Endothelial cell of umbilical vein (primary cell): ENCODE measurements at regions not wholly inside any gene's neighbourhood (a gene's known extent, or its start where the extent isn't known, plus 50 kb on each side); places are given as distances from the start of the nearest gene placed in this dataset.
"Not testable (repeated sequence)": the region's sequence is repeated elsewhere in the genome, so short reads cannot be mapped to it uniquely, and the experiment has no call there.

ENCODE experiments used
- EZH2 ChIP-seq: IDR thresholded peaks from 2 replicates; pipeline ENCODE4 v1.6.1; 2012; ENCODE audit warnings: borderline replicate concordance, low read depth, mild to moderate bottlenecking, moderate library complexity, low read length, inconsistent platforms; ENCODE audit not compliant: severe bottlenecking
- FOS ChIP-seq: IDR thresholded peaks from 2 replicates; pipeline ENCODE4 v1.6.1; 2011; ENCODE audit warnings: mild to moderate bottlenecking, low read length, moderate library complexity, borderline replicate concordance; ENCODE audit not compliant: insufficient read depth
- GATA2 ChIP-seq: IDR thresholded peaks from 2 replicates; pipeline ENCODE4 v1.7.0; 2011; ENCODE audit warnings: low read depth, mild to moderate bottlenecking, moderate library complexity, mixed read lengths, low read length; ENCODE audit not compliant: insufficient read length, insufficient read depth
- JUN ChIP-seq: IDR thresholded peaks from 2 replicates; pipeline ENCODE4 v1.6.1; 2011; ENCODE audit warnings: borderline replicate concordance, low read depth; ENCODE audit not compliant: insufficient read length, insufficient read depth
- MAX ChIP-seq: IDR thresholded peaks from 2 replicates; pipeline ENCODE4 v1.6.1; 2011; ENCODE audit not compliant: insufficient read depth, insufficient read length
- MYC ChIP-seq: IDR thresholded peaks from one replicate; pipeline ENCODE4 v1.6.1; 2011; ENCODE audit warnings: mild to moderate bottlenecking, low read depth, low read length
- POLR2A ChIP-seq: IDR thresholded peaks from 2 replicates; pipeline ENCODE4 v1.6.1; 2012; ENCODE audit warnings: low read depth, mild to moderate bottlenecking, control low read depth, low read length
- POLR2AphosphoS5 ChIP-seq: IDR thresholded peaks from 2 replicates; pipeline ENCODE4 v1.6.1; 2012; ENCODE audit warnings: low read depth, mild to moderate bottlenecking, control low read depth, low read length, moderate library complexity; ENCODE audit not compliant: insufficient read depth
- TF ChIP-seq, protein P1 (sequence below), 2 donors: IDR thresholded peaks; 1 replicate in 1 of 2; 2 replicates in 1 of 2; pipeline ENCODE4 v1.5.1; 2011; ENCODE audit warnings: low read length in 2 of 2, mild to moderate bottlenecking in 2 of 2, moderate library complexity in 2 of 2, control low read depth in 1 of 2, inconsistent platforms in 1 of 2, low read depth in 1 of 2; ENCODE audit not compliant: insufficient read depth in 1 of 2; ENCODE audit errors: extremely low read depth in 1 of 2

DNA sequence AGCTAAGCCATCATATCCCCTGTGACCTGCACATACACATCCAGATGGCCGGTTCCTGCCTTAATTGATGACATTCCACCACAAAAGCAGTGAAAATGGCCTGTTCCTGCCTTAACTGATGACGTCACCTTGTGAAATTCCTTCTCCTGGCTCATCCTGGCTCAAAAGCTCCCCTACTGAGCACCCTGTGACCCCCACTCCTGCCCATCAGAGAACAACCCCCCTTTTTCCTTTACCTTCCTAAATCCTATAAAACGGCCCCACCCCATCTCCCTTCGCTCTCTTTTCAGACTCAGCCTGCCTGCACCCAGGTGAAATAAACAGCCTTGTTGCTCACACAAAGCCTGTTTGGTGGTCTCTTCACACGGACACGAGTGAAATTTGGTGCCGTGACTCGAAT, 543.8 kb upstream of the HTR2C start:
- not testable (repeated sequence) for TF ChIP-seq POLR2AphosphoS5, EZH2, POLR2A, JUN, MYC, GATA2, MAX, FOS
- TF ChIP-seq, protein P1, sequence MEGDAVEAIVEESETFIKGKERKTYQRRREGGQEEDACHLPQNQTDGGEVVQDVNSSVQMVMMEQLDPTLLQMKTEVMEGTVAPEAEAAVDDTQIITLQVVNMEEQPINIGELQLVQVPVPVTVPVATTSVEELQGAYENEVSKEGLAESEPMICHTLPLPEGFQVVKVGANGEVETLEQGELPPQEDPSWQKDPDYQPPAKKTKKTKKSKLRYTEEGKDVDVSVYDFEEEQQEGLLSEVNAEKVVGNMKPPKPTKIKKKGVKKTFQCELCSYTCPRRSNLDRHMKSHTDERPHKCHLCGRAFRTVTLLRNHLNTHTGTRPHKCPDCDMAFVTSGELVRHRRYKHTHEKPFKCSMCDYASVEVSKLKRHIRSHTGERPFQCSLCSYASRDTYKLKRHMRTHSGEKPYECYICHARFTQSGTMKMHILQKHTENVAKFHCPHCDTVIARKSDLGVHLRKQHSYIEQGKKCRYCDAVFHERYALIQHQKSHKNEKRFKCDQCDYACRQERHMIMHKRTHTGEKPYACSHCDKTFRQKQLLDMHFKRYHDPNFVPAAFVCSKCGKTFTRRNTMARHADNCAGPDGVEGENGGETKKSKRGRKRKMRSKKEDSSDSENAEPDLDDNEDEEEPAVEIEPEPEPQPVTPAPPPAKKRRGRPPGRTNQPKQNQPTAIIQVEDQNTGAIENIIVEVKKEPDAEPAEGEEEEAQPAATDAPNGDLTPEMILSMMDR (IDR thresholded peaks at IDR 0.05; ENCODE audit: extremely low read depth in 1 of 2, insufficient read depth in 1 of 2, low read depth in 1 of 2, low read length in 2 of 2), result not testable (repeated sequence)
